Immature natural killer cell (primary cell): ENCODE measurements at regions not wholly inside any gene's neighbourhood (a gene's known extent, or its start where the extent isn't known, plus 50 kb on each side); places are given as distances from the start of the nearest gene placed in this dataset.
"Not testable (repeated sequence)": the region's sequence is repeated elsewhere in the genome, so short reads cannot be mapped to it uniquely, and the experiment has no call there.

Source experiments
- DNase-seq, 3 donors: peaks; one replicate each; pipeline ENCODE4 v3.0.0; 2022; ENCODE audit warnings: mixed read lengths in 1 of 3
- H3K27ac Mint-ChIP-seq, 6 donors: one replicate each; pipeline ENCODE4 v1.8.0; 2020; ENCODE audit warnings: mixed read lengths in 6 of 6, mild to moderate bottlenecking in 5 of 6, inconsistent platforms in 4 of 6, moderate library complexity in 3 of 6
- H3K27me3 Mint-ChIP-seq, 3 donors: one replicate each; pipeline ENCODE4 v1.8.0; 2020 to 2021; ENCODE audit warnings: low read depth in 3 of 3, mild to moderate bottlenecking in 3 of 3, mixed read lengths in 3 of 3, moderate library complexity in 3 of 3, inconsistent platforms in 1 of 3
- H3K36me3 Mint-ChIP-seq, 3 donors: one replicate each; pipeline ENCODE4 v1.8.0; 2020; ENCODE audit warnings: mixed read lengths in 3 of 3, inconsistent platforms in 2 of 3, mild to moderate bottlenecking in 2 of 3
- H3K4me1 Mint-ChIP-seq, 2 donors: one replicate each; pipeline ENCODE4 v1.8.0; 2020; ENCODE audit warnings: inconsistent platforms in 2 of 2, mild to moderate bottlenecking in 2 of 2, mixed read lengths in 2 of 2, moderate library complexity in 1 of 2
- H3K4me3 Mint-ChIP-seq, 5 donors: one replicate each; pipeline ENCODE4 v1.8.0; 2020; ENCODE audit warnings: mild to moderate bottlenecking in 5 of 5, mixed read lengths in 5 of 5, inconsistent platforms in 3 of 5, moderate library complexity in 3 of 5
- H3K9me3 Mint-ChIP-seq, 6 donors: one replicate each; pipeline ENCODE4 v1.8.0; 2020; ENCODE audit warnings: mild to moderate bottlenecking in 6 of 6, mixed read lengths in 6 of 6, inconsistent platforms in 4 of 6, moderate library complexity in 3 of 6

- H3K4me1 Mint-ChIP-seq, DNase-seq, H3K36me3 Mint-ChIP-seq, H3K27ac Mint-ChIP-seq, H3K27me3 Mint-ChIP-seq, H3K4me3 Mint-ChIP-seq, H3K9me3 Mint-ChIP-seq: not testable (repeated sequence)
Measured at GRCh38 chr12:8282181-8282580, 54.8 kb upstream of the FAM90A1 start.

GRCh38 chr12:8285681-8286080 lies 58.3 kb upstream of the FAM90A1 start:
- H3K9me3 Mint-ChIP-seq, H3K4me3 Mint-ChIP-seq, H3K4me1 Mint-ChIP-seq: not testable (repeated sequence)

GRCh38 chr12:8291764-8292163 lies 64.3 kb upstream of the FAM90A1 start:
- not testable (repeated sequence) for H3K9me3 Mint-ChIP-seq, H3K27ac Mint-ChIP-seq, H3K4me3 Mint-ChIP-seq, H3K4me1 Mint-ChIP-seq, H3K27me3 Mint-ChIP-seq, H3K36me3 Mint-ChIP-seq, DNase-seq

More at GRCh38 chr12:8285681-8286080, 58.3 kb upstream of the FAM90A1 start:
- not testable (repeated sequence) for H3K27ac Mint-ChIP-seq, H3K36me3 Mint-ChIP-seq, H3K27me3 Mint-ChIP-seq, DNase-seq

GRCh38 chr12:8294662-8295061 lies 67.2 kb upstream of the FAM90A1 start:
- not testable (repeated sequence) for H3K9me3 Mint-ChIP-seq, H3K27me3 Mint-ChIP-seq, DNase-seq, H3K27ac Mint-ChIP-seq, H3K4me1 Mint-ChIP-seq, H3K4me3 Mint-ChIP-seq, H3K36me3 Mint-ChIP-seq

DNA sequence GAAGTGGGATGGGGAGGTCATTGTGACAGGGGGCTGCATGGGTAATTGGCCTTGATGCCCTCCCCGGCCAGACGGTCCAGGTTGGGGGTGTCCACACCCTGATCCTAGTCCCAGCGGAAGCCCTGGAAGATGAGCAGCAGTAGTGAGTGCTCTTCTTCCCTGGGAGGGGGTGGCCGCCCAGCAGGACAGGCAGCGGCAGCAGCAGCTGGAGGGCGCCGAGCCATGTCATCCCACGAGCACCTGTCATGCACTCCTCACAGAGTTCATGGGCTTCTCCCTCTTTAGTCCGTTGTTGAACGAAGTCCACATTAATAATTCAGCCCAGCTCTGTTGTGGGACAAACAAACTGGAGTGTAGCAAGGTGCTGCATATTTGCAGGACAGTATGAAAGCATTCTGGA lies 81.2 kb upstream of the FAM90A1 start:
- not testable (repeated sequence) for H3K27me3 Mint-ChIP-seq, H3K27ac Mint-ChIP-seq

GRCh38 chr12:8315997-8316396 lies 88.6 kb upstream of the FAM90A1 start:
- not testable (repeated sequence) for H3K4me3 Mint-ChIP-seq, H3K36me3 Mint-ChIP-seq, H3K9me3 Mint-ChIP-seq, H3K27ac Mint-ChIP-seq, DNase-seq, H3K27me3 Mint-ChIP-seq
- H3K4me1 Mint-ChIP-seq = peaks cover 9 to 13% of the 10 kb centered on the region in 2 donors

More for the DNA sequence above, 81.2 kb upstream of the FAM90A1 start:
- H3K9me3 Mint-ChIP-seq, H3K4me3 Mint-ChIP-seq, H3K36me3 Mint-ChIP-seq, DNase-seq, H3K4me1 Mint-ChIP-seq: not testable (repeated sequence)

- H3K9me3 Mint-ChIP-seq, H3K27me3 Mint-ChIP-seq, H3K27ac Mint-ChIP-seq: not testable (repeated sequence)
Measured at GRCh38 chr12:8317675-8318074, 90.3 kb upstream of the FAM90A1 start.

GRCh38 chr12:8320251-8320730 lies 92.9 kb upstream of the FAM90A1 start:
- H3K4me3 Mint-ChIP-seq = peak overlapping the region in 3 of 5 donors; percentile 0 to 83 (median 67)
- H3K27me3 Mint-ChIP-seq = not testable (repeated sequence)

More at GRCh38 chr12:8317675-8318074, 90.3 kb upstream of the FAM90A1 start:
- H3K4me3 Mint-ChIP-seq, H3K36me3 Mint-ChIP-seq, DNase-seq: not testable (repeated sequence)
- peaks cover 9 to 13% of the 10 kb centered on the region in 2 donors for H3K4me1 Mint-ChIP-seq

GRCh38 chr12:8320791-8321370 lies 93.5 kb upstream of the FAM90A1 start:
- not testable (repeated sequence) for DNase-seq, H3K27me3 Mint-ChIP-seq, H3K36me3 Mint-ChIP-seq, H3K9me3 Mint-ChIP-seq
- peak overlapping the region in 2 of 5 donors; percentile 67 to 83 for H3K4me3 Mint-ChIP-seq
- H3K4me1 Mint-ChIP-seq = peaks cover 9 to 13% of the 10 kb centered on the region in 2 donors
- peak overlapping the region in 3 of 6 donors; percentile 44 to 94 (median 94) for H3K27ac Mint-ChIP-seq

More at GRCh38 chr12:8320251-8320730, 92.9 kb upstream of the FAM90A1 start:
- DNase-seq = peak in 2 of 3 donors; percentile 0 to 58
- not testable (repeated sequence) for H3K9me3 Mint-ChIP-seq, H3K36me3 Mint-ChIP-seq
- H3K27ac Mint-ChIP-seq = peak overlapping the region in 4 of 6 donors; percentile 29 to 94 (median 69)
- peaks cover 9 to 13% of the 10 kb centered on the region in 2 donors for H3K4me1 Mint-ChIP-seq

- not testable (repeated sequence) for H3K27me3 Mint-ChIP-seq, H3K4me3 Mint-ChIP-seq, H3K27ac Mint-ChIP-seq
Measured at GRCh38 chr12:8325145-8325839, 97.9 kb upstream of the FAM90A1 start.

DNA sequence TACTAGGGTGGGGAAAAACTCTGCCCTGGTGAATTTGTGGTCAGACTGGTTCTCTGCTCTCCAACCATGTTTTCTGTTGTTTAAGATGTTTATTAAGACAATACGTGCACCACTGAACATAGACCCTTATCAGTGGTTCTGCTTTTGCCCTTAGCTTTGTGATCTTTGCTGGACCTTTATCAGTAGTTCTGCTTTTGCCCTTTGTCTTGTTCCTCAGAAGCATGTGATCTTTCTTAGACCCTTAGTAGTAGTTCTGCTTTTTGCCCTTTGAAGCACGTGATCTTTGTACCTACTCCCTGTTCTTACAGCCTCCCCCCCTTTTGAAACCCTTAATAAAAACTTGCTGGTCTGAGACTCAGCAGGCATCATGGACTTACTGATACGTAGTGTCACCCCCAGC lies 101.4 kb upstream of the FAM90A1 start:
- not testable (repeated sequence) for H3K4me1 Mint-ChIP-seq, H3K4me3 Mint-ChIP-seq, H3K36me3 Mint-ChIP-seq, H3K9me3 Mint-ChIP-seq, H3K27ac Mint-ChIP-seq, DNase-seq, H3K27me3 Mint-ChIP-seq

More at GRCh38 chr12:8325145-8325839, 97.9 kb upstream of the FAM90A1 start:
- not testable (repeated sequence) for H3K9me3 Mint-ChIP-seq, H3K4me1 Mint-ChIP-seq, DNase-seq, H3K36me3 Mint-ChIP-seq

DNA sequence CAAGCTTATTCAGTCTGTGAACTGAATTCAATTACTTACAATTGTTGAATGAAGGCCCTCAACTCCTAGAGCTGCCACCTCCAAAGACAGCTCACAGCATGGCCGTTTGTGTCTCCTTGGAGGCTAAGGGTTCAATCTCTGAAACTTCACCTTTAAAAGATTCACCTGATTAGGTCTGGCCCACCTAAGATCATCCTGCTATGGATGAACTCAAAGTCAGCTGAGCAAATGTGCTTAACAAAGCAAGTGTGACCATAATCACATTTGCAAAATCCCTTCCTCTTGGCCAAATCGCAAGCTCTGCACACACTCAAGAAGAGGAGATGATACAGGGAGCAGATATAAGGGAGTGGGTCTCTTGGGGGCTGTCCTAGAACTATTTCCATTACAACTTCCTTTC lies 105.0 kb upstream of the FAM90A1 start:
- not testable (repeated sequence) for H3K4me1 Mint-ChIP-seq, H3K36me3 Mint-ChIP-seq, H3K27me3 Mint-ChIP-seq, DNase-seq, H3K4me3 Mint-ChIP-seq, H3K9me3 Mint-ChIP-seq, H3K27ac Mint-ChIP-seq

- DNase-seq, H3K9me3 Mint-ChIP-seq, H3K27ac Mint-ChIP-seq, H3K4me3 Mint-ChIP-seq, H3K4me1 Mint-ChIP-seq, H3K36me3 Mint-ChIP-seq: not testable (repeated sequence)
- peaks cover 0 to 11% (median 1%) of the 10 kb centered on the region in 3 donors for H3K27me3 Mint-ChIP-seq
Measured at GRCh38 chr12:8351073-8351472, 104.7 kb upstream of the CLEC6A start.

DNA sequence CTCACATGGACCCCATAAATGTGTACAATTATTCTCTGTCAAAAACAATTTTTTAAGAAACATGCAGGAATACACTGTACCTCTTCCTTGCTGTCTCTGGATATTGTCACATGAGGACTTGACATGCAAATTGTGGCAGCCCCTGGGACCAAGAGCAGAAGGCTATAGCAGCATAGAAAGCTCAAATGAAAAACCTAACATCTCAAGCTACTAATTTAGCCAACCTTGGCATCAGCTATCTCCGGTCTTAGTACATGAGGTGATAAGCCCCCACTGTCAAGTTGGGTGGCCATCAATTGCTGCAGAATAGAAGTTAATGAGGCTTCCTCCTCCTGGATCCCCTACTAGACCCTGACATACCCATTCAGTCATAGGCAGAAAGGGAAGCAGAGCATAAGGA lies 101.0 kb upstream of the CLEC6A start:
- H3K36me3 Mint-ChIP-seq, H3K4me1 Mint-ChIP-seq, H3K4me3 Mint-ChIP-seq, H3K9me3 Mint-ChIP-seq, DNase-seq, H3K27ac Mint-ChIP-seq: not testable (repeated sequence)
- peaks cover 5 to 16% (median 9%) of the 10 kb centered on the region in 3 donors for H3K27me3 Mint-ChIP-seq

- not testable (repeated sequence) for H3K36me3 Mint-ChIP-seq, H3K4me1 Mint-ChIP-seq, H3K27ac Mint-ChIP-seq, H3K9me3 Mint-ChIP-seq, DNase-seq, H3K4me3 Mint-ChIP-seq
- H3K27me3 Mint-ChIP-seq = peaks cover 5 to 16% (median 9%) of the 10 kb centered on the region in 3 donors
Measured at GRCh38 chr12:8355531-8355930, 100.2 kb upstream of the CLEC6A start.
